Activated CD8-positive, alpha-beta T cell treated with anti-CD3 and anti-CD28 coated beads for 36 hours (primary cell): ENCODE measurements at regions not wholly inside any gene's neighbourhood (a gene's known extent, or its start where the extent isn't known, plus 50 kb on each side); places are given as distances from the start of the nearest gene placed in this dataset.
"Not testable (repeated sequence)": the region's sequence is repeated elsewhere in the genome, so short reads cannot be mapped to it uniquely, and the experiment has no call there.

Experiments
- ATAC-seq: fragments of 200-7000 bp; cut with Tn5 transposase; one replicate; pipeline ENCODE4 v1.10.0; 2021; ENCODE audit warnings: mild to moderate bottlenecking, moderate library complexity
- CTCF ChIA-PET: fragments of 350-600 bp; sonication (Branson Sonifier 250); formaldehyde crosslinking; loops from one replicate; lab custom pipeline; 2021; ENCODE audit warnings: antibody characterized with exemption; lab: Charles Lee
- POLR2A ChIA-PET: fragments of 350-600 bp; sonication (Branson Sonifier 250); formaldehyde crosslinking; loops from one replicate; lab custom pipeline; 2021; ENCODE audit warnings: antibody characterized with exemption; lab: Charles Lee
- DNase-seq: peaks from one replicate; pipeline ENCODE4 v3.0.0-alpha.2; 2020
- H3K27ac Mint-ChIP-seq: one replicate; pipeline ENCODE4 v1.8.0; 2021; ENCODE audit warnings: mild to moderate bottlenecking, mixed read lengths
- H3K27me3 Mint-ChIP-seq: one replicate; pipeline ENCODE4 v1.8.0; 2021; ENCODE audit warnings: mixed read lengths
- H3K36me3 Mint-ChIP-seq: one replicate; pipeline ENCODE4 v1.8.0; 2021; ENCODE audit warnings: low read depth, mixed read lengths
- H3K4me1 Mint-ChIP-seq: one replicate; pipeline ENCODE4 v1.8.0; 2021; ENCODE audit warnings: low read depth, mixed read lengths
- H3K4me3 Mint-ChIP-seq: one replicate; pipeline ENCODE4 v1.8.0; 2021; ENCODE audit warnings: mild to moderate bottlenecking, moderate library complexity, mixed read lengths
- H3K9me3 Mint-ChIP-seq: one replicate; pipeline ENCODE4 v1.8.0; 2021; ENCODE audit warnings: mixed read lengths
- intact Hi-C: fragments of 100-400 bp; cut with micrococcal nuclease; formaldehyde crosslinking; loops from one replicate; pipeline ENCODE4 v1.10.0; 2022
- TF ChIP-seq, protein P1 (sequence below): fragments of 200-600 bp; IDR thresholded peaks from one replicate; pipeline ENCODE4 v1.8.0; 2022; ENCODE audit warnings: antibody characterized with exemption, mild to moderate bottlenecking

DNA sequence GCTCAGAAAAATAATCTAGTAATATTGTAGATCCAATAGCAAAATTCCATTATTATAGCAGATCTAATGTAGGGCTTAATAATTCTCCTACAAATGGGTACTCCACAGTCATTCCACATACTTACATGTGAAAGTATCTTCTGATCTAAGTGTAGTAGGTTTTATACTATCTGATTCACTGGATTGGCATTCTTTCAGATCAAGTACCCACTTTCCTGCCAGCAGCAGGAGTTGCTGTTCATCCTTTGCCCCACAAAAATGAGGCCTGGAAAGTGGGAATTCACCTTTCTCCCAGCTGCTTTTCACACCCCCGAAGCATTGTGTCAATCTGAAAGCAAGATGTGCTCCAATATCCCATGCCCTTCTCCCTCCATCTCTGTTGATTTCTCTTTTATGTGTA lies 77.1 kb upstream of the RXFP1 start:
- TF ChIP-seq, protein P1, sequence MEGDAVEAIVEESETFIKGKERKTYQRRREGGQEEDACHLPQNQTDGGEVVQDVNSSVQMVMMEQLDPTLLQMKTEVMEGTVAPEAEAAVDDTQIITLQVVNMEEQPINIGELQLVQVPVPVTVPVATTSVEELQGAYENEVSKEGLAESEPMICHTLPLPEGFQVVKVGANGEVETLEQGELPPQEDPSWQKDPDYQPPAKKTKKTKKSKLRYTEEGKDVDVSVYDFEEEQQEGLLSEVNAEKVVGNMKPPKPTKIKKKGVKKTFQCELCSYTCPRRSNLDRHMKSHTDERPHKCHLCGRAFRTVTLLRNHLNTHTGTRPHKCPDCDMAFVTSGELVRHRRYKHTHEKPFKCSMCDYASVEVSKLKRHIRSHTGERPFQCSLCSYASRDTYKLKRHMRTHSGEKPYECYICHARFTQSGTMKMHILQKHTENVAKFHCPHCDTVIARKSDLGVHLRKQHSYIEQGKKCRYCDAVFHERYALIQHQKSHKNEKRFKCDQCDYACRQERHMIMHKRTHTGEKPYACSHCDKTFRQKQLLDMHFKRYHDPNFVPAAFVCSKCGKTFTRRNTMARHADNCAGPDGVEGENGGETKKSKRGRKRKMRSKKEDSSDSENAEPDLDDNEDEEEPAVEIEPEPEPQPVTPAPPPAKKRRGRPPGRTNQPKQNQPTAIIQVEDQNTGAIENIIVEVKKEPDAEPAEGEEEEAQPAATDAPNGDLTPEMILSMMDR: no peak
- no peak for DNase-seq
- Mint-ChIP-seq H3K27me3 (no peaks in the 10 kb centered on the region), H3K4me3 (no peak overlapping the region), H3K4me1 (no peaks in the 10 kb centered on the region), H3K27ac (no peak overlapping the region), H3K36me3 (no peaks in the 10 kb centered on the region), H3K9me3 (peaks cover 2% of the 10 kb centered on the region)
- POLR2A ChIA-PET: no interaction called here
- intact Hi-C loops: no loop called here
- ATAC-seq: no peak
- CTCF ChIA-PET: no interaction called here

DNA sequence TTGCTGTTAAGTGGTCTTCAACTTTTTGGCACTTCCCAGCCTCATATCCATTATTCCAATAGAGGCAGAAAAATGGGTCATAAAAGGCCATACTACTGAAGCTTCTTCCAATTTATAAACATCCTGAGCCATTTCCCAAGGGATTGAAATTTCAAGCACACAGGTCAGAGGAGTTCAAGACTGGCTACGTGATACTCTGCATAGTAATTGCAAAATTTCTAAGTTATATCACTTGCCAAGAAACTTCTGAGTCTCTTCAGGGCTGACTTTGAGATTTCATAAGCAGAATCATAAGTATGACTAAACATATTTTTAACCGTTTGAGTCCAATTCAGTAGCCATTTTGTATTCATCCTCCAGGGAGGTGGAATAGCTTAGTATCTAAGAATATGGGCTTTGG lies 75.6 kb upstream of the RXFP1 start:
- no peak for ATAC-seq

DNA sequence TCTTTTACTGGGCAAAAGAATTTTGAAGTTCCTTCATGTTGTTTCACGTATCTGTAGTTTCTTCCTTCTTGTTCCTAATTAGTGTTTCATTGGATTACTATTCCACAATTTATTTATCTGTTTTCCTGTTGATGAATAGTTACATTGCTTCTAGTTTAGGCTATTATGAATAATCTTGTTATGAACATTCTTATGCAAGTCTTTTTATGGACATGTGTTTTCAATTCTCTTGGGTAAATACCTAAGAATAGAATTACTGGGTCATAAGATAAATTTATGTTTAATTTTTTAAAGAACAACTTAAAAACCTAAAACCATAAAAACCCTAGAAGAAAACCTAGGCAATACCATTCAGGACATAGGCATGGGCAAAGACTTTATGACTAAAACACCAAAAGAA lies 70.9 kb upstream of the RXFP1 start:
- no peaks in the 10 kb centered on the region for H3K36me3 Mint-ChIP-seq
- TF ChIP-seq, protein P1: no peak
- no peak overlapping the region for H3K27ac Mint-ChIP-seq
- DNase-seq (no peak), ATAC-seq (no peak)
- no peaks in the 10 kb centered on the region for H3K4me1 Mint-ChIP-seq
- POLR2A ChIA-PET: no interaction called here
- no peaks in the 10 kb centered on the region for H3K9me3 Mint-ChIP-seq
- CTCF ChIA-PET: no interaction called here
- no peak overlapping the region for H3K4me3 Mint-ChIP-seq
- intact Hi-C loops: no loop called here
- no peaks in the 10 kb centered on the region for H3K27me3 Mint-ChIP-seq

More for the DNA sequence above, 75.6 kb upstream of the RXFP1 start:
- Mint-ChIP-seq H3K4me3 (no peak overlapping the region), H3K9me3 (no peaks in the 10 kb centered on the region), H3K36me3 (no peaks in the 10 kb centered on the region), H3K4me1 (no peaks in the 10 kb centered on the region), H3K27ac (no peak overlapping the region), H3K27me3 (no peaks in the 10 kb centered on the region)
- ChIA-PET POLR2A (no interaction called here), CTCF (no interaction called here)
- TF ChIP-seq, protein P1: no peak
- intact Hi-C loops: no loop called here
- DNase-seq: no peak

DNA sequence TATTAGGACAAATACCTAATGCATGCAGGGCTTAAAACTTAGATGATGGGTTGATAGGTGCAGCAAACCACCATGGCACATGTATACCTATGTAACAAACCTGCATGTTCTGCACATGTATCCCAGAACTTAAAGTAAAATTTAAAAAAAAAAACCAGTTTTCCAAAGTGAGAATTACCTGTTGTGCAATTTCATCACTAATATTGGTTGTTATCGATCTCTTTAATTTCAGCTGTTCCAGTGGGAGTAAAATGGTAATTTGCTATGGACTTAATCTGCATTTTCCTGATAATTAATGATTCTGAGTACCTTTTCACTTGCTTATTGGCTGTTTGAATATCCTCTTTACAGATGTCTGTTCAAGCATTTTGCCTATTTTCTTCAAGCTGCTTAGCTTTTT lies 69.6 kb upstream of the RXFP1 start:
- CTCF ChIA-PET: not testable (repeated sequence)

DNA sequence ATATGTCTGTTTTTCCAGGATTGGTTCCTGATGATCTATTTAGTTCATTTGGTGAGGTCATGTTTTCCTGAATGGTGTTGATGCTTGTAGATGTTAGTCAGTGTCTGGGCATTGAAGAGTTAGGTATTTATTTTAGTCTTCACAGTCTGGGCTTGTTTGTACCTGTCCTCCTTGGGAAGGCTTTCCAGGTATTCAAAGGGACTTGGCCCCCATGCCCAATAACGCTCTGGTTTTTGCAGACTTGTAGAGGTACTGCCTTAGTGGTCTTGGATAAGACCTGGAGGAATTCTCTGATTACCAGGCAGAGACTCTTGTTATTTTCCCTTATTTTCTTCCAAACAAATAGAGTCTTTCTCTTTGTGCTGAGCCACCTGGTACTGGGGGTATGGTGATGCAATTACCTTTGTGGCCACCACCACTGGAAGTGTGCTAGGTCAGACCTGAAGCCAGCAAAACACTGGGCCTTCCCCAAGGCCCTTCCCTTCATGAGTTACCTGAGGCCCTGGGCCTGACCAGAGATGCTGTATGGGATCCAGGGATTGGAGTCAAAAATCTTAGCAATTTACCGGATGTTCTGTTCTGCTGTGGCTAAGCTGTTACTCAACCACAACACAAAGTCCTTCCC lies 63.3 kb upstream of the RXFP1 start:
- Mint-ChIP-seq H3K9me3 (peaks cover 2% of the 10 kb centered on the region), H3K4me3 (no peak overlapping the region), H3K4me1 (no peaks in the 10 kb centered on the region), H3K27ac (no peak overlapping the region), H3K36me3 (no peaks in the 10 kb centered on the region), H3K27me3 (no peaks in the 10 kb centered on the region)
- DNase-seq (no peak), ATAC-seq (no peak)
- intact Hi-C loops: no loop called here
- TF ChIP-seq, protein P1: no peak
- CTCF ChIA-PET: no interaction called here
- POLR2A ChIA-PET: no interaction called here

More for the DNA sequence above, 69.6 kb upstream of the RXFP1 start:
- H3K27me3 Mint-ChIP-seq, POLR2A ChIA-PET, ATAC-seq, H3K4me1 Mint-ChIP-seq, H3K27ac Mint-ChIP-seq, H3K4me3 Mint-ChIP-seq, H3K9me3 Mint-ChIP-seq, DNase-seq, intact Hi-C loops, H3K36me3 Mint-ChIP-seq: not testable (repeated sequence)
